ENCODE measurements at regions not wholly inside any gene's neighbourhood (a gene's known extent, or its start where the extent isn't known, plus 50 kb on each side); places are given as distances from the start of the nearest gene placed in this dataset.

DNA sequence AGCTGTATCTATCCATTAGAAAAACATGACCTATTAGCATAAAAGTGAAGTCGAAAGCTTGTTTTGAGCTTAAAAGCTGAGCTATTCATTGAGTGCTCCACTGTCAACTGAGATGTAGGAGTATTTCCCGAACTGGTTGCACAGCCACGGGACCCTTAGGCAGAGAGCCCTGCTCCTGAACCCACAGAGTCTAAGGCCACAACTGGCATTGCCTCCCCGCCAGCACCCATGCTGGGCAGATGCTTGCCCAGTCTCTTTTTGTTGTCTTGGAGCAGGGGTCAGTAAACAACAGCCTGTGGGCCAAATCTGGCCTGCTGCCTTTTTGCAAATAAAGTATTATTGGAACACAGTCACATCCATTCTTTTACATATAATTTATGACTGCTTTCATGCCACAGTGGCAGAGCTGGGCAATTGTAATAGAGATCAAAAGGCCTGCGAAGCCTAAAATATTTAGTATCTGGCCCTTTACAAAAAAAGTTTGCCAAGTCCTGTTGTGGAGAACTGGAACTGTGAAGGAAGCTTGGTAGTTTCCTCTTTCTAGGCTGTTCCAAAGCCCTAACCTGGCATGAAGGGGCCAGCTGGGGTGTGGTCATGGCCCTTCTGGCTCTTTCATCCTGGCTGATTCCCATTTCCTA lies 58.4 kb upstream of the WAPL start:
- FAIRE-seq (no peak), DNase-seq (ENCODE audit: low read depth) (no peak)
- H3K9me3 Mint-ChIP-seq (ENCODE audit: unreplicated experiment), result peaks cover 2% of the 10 kb centered on the region
- H2AFZ ChIP-seq (ENCODE audit: low read depth, low read length), result no peak overlapping the region
- H4K20me1 ChIP-seq (ENCODE audit: insufficient read depth, low read length), result no peaks in the 10 kb centered on the region
- H3K4me3 ChIP-seq (ENCODE audit: insufficient read depth, low read depth, low read length), result no peak overlapping the region
- no peaks in the 10 kb centered on the region for H3K36me3 ChIP-seq (ENCODE audit: insufficient read depth, low read length)
- no peak overlapping the region for H3K9ac ChIP-seq (ENCODE audit: low read length)
- no peaks in the 10 kb centered on the region for H3K36me3 Mint-ChIP-seq (ENCODE audit: low read depth, unreplicated experiment)
- H3K79me2 ChIP-seq (ENCODE audit: insufficient read depth, low read length), result no peaks in the 10 kb centered on the region
- TF ChIP-seq, protein P1, sequence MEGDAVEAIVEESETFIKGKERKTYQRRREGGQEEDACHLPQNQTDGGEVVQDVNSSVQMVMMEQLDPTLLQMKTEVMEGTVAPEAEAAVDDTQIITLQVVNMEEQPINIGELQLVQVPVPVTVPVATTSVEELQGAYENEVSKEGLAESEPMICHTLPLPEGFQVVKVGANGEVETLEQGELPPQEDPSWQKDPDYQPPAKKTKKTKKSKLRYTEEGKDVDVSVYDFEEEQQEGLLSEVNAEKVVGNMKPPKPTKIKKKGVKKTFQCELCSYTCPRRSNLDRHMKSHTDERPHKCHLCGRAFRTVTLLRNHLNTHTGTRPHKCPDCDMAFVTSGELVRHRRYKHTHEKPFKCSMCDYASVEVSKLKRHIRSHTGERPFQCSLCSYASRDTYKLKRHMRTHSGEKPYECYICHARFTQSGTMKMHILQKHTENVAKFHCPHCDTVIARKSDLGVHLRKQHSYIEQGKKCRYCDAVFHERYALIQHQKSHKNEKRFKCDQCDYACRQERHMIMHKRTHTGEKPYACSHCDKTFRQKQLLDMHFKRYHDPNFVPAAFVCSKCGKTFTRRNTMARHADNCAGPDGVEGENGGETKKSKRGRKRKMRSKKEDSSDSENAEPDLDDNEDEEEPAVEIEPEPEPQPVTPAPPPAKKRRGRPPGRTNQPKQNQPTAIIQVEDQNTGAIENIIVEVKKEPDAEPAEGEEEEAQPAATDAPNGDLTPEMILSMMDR (IDR thresholded peaks at IDR 0.05; ENCODE audit: insufficient read depth, low read depth, low read length), result no peak
- TF ChIP-seq EZH2 (IDR thresholded peaks at IDR 0.05; ENCODE audit: insufficient read depth, low read length), result no peak
- no peak overlapping the region for H3K4me3 Mint-ChIP-seq (ENCODE audit: unreplicated experiment)
- no peaks in the 10 kb centered on the region for H3K4me1 Mint-ChIP-seq (ENCODE audit: low read depth, unreplicated experiment)
- no peaks in the 10 kb centered on the region for H3K9me3 ChIP-seq (ENCODE audit: insufficient read depth, low read depth, low read length)
- no peaks in the 10 kb centered on the region for H3K4me1 ChIP-seq (ENCODE audit: insufficient read depth, low read length)
- H3K27ac ChIP-seq (ENCODE audit: low read depth, low read length), result no peak overlapping the region
- peaks cover 3% of the 10 kb centered on the region for H3K27me3 Mint-ChIP-seq (ENCODE audit: low read depth, unreplicated experiment)
- no peak overlapping the region for H3K4me2 ChIP-seq (ENCODE audit: low read length)
- no peaks in the 10 kb centered on the region for H3K27me3 ChIP-seq (ENCODE audit: insufficient read depth, low read length)
- H3K27ac Mint-ChIP-seq (ENCODE audit: unreplicated experiment), result no peak overlapping the region

DNA sequence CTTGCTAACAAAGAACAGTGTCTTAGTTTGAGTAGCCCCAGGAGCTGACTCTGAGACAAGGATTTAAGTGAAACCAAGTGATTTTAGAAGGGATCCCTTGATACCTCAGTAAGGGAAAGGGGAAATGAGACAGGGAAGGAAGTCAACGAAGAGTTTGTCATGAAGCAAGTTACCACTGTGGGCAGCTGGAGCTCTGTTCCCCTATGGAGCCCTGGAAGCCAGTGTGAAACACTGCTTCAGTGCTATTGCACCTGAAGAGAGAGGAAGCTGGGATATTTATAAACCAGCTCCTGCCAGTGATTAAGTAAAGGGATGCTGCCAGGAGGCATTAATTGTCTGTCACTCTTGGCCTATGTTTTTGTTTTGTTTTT lies 58.9 kb upstream of the WAPL start:
- H3K4me1 Mint-ChIP-seq (ENCODE audit: low read depth, unreplicated experiment), result no peaks in the 10 kb centered on the region
- no peaks in the 10 kb centered on the region for H3K27me3 ChIP-seq (ENCODE audit: insufficient read depth, low read length)
- H3K9me3 ChIP-seq (ENCODE audit: insufficient read depth, low read depth, low read length), result no peaks in the 10 kb centered on the region
- peaks cover 3% of the 10 kb centered on the region for H3K4me1 ChIP-seq (ENCODE audit: insufficient read depth, low read length)
- FAIRE-seq (no peak), DNase-seq (ENCODE audit: low read depth) (no peak)
- no peak overlapping the region for H3K4me3 ChIP-seq (ENCODE audit: insufficient read depth, low read depth, low read length)
- H2AFZ ChIP-seq (ENCODE audit: low read depth, low read length), result no peak overlapping the region
- no peaks in the 10 kb centered on the region for H3K36me3 Mint-ChIP-seq (ENCODE audit: low read depth, unreplicated experiment)
- TF ChIP-seq, protein P1 (IDR thresholded peaks at IDR 0.05; ENCODE audit: insufficient read depth, low read depth, low read length), result no peak
- TF ChIP-seq EZH2 (IDR thresholded peaks at IDR 0.05; ENCODE audit: insufficient read depth, low read length), result no peak
- no peak overlapping the region for H3K9ac ChIP-seq (ENCODE audit: low read length)
- no peaks in the 10 kb centered on the region for H4K20me1 ChIP-seq (ENCODE audit: insufficient read depth, low read length)
- H3K27ac Mint-ChIP-seq (ENCODE audit: unreplicated experiment), result no peak overlapping the region
- no peaks in the 10 kb centered on the region for H3K36me3 ChIP-seq (ENCODE audit: insufficient read depth, low read length)
- peaks cover 3% of the 10 kb centered on the region for H3K27me3 Mint-ChIP-seq (ENCODE audit: low read depth, unreplicated experiment)
- no peaks in the 10 kb centered on the region for H3K79me2 ChIP-seq (ENCODE audit: insufficient read depth, low read length)
- H3K4me3 Mint-ChIP-seq (ENCODE audit: unreplicated experiment), result no peak overlapping the region
- H3K4me2 ChIP-seq (ENCODE audit: low read length), result no peak overlapping the region
- H3K9me3 Mint-ChIP-seq (ENCODE audit: unreplicated experiment), result peaks cover 2% of the 10 kb centered on the region
- no peak overlapping the region for H3K27ac ChIP-seq (ENCODE audit: low read depth, low read length)

DNA sequence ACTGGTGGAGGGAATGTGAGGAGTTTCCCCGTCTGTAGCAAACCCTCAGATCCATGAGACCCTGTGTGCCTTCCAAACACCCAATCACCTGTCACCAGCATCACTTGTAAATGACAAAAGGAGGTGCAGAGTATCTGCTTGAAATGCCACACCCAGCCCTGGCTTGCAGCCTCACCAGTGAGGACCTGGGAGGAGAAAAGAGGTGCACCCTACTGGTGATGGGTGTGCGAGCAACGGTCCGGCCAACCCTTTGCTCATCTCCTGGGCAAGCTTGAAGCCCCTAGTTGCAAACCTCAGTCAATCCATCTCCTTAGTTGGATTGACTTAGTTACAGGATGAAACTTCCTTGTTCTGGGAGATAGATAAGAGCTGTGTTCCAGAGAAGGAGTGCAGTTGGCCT lies 62.4 kb upstream of the WAPL start:
- H3K36me3 Mint-ChIP-seq (ENCODE audit: low read depth, unreplicated experiment), result no peaks in the 10 kb centered on the region
- H3K9me3 Mint-ChIP-seq (ENCODE audit: unreplicated experiment), result peaks cover 2% of the 10 kb centered on the region
- no peak for FAIRE-seq
- H3K9ac ChIP-seq (ENCODE audit: low read length), result no peak overlapping the region
- TF ChIP-seq, protein P1 (IDR thresholded peaks at IDR 0.05; ENCODE audit: insufficient read depth, low read depth, low read length), result no peak
- no peak for TF ChIP-seq EZH2 (IDR thresholded peaks at IDR 0.05; ENCODE audit: insufficient read depth, low read length)
- H3K4me3 ChIP-seq (ENCODE audit: insufficient read depth, low read depth, low read length), result no peak overlapping the region
- no peaks in the 10 kb centered on the region for H3K9me3 ChIP-seq (ENCODE audit: insufficient read depth, low read depth, low read length)
- H3K27me3 ChIP-seq (ENCODE audit: insufficient read depth, low read length), result no peaks in the 10 kb centered on the region
- no peak overlapping the region for H2AFZ ChIP-seq (ENCODE audit: low read depth, low read length)
- H3K36me3 ChIP-seq (ENCODE audit: insufficient read depth, low read length), result no peaks in the 10 kb centered on the region
- H3K4me1 ChIP-seq (ENCODE audit: insufficient read depth, low read length), result peaks cover 3% of the 10 kb centered on the region
- no peak overlapping the region for H3K27ac ChIP-seq (ENCODE audit: low read depth, low read length)
- no peak overlapping the region for H3K4me2 ChIP-seq (ENCODE audit: low read length)
- H3K4me3 Mint-ChIP-seq (ENCODE audit: unreplicated experiment), result no peak overlapping the region
- H4K20me1 ChIP-seq (ENCODE audit: insufficient read depth, low read length), result no peaks in the 10 kb centered on the region
- H3K4me1 Mint-ChIP-seq (ENCODE audit: low read depth, unreplicated experiment), result no peaks in the 10 kb centered on the region
- H3K27ac Mint-ChIP-seq (ENCODE audit: unreplicated experiment), result no peak overlapping the region
- no peak for DNase-seq (ENCODE audit: low read depth)
- peaks cover 7% of the 10 kb centered on the region for H3K27me3 Mint-ChIP-seq (ENCODE audit: low read depth, unreplicated experiment)
- no peaks in the 10 kb centered on the region for H3K79me2 ChIP-seq (ENCODE audit: insufficient read depth, low read length)

All from astrocyte (in vitro differentiated cells and primary cell).